ENCODE measurements at regions not wholly inside any gene's neighbourhood (a gene's known extent, or its start where the extent isn't known, plus 50 kb on each side); places are given as distances from the start of the nearest gene placed in this dataset.

DNA sequence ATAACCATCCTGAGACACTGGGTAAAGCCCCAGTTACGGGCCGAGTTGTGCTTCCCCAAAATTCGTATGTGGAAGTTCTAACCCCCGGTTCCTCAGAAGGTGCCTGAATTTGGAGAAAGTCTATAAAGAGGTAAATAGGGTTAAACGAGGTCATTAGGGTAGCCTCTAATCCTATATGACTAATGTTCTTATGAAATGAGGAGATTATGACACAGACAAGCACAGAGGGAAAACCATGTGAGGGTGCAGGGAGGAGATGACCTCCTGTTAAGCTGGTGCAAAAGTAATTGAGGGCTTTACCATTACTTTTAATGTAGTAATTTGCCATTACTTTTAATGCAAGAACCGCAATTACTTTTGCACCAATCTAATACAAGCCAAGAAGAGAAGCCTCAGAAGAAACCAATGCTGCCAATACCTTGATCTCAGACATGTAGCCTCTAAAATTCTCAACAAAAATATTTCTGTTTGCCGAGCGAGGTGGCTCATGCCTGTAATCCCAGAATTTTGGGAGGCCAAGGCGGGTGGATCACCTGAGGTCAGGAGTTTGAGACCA is 260.8 kb downstream of the GPATCH2 start:
- TF ChIP-seq CSDC2 (CRISPR knock-in tag; IDR thresholded peaks at IDR 0.05): no peak
- TF ChIP-seq ARNTL (CRISPR knock-in tag; IDR thresholded peaks at IDR 0.05; ENCODE audit: borderline replicate concordance, low read depth): no peak
- TF ChIP-seq, protein P1, sequence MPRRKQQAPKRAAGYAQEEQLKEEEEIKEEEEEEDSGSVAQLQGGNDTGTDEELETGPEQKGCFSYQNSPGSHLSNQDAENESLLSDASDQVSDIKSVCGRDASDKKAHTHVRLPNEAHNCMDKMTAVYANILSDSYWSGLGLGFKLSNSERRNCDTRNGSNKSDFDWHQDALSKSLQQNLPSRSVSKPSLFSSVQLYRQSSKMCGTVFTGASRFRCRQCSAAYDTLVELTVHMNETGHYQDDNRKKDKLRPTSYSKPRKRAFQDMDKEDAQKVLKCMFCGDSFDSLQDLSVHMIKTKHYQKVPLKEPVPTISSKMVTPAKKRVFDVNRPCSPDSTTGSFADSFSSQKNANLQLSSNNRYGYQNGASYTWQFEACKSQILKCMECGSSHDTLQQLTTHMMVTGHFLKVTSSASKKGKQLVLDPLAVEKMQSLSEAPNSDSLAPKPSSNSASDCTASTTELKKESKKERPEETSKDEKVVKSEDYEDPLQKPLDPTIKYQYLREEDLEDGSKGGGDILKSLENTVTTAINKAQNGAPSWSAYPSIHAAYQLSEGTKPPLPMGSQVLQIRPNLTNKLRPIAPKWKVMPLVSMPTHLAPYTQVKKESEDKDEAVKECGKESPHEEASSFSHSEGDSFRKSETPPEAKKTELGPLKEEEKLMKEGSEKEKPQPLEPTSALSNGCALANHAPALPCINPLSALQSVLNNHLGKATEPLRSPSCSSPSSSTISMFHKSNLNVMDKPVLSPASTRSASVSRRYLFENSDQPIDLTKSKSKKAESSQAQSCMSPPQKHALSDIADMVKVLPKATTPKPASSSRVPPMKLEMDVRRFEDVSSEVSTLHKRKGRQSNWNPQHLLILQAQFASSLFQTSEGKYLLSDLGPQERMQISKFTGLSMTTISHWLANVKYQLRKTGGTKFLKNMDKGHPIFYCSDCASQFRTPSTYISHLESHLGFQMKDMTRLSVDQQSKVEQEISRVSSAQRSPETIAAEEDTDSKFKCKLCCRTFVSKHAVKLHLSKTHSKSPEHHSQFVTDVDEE (CRISPR knock-in tag; IDR thresholded peaks at IDR 0.05): no peak
- no peak for TF ChIP-seq TCF4 (CRISPR knock-in tag; IDR thresholded peaks at IDR 0.05; ENCODE audit: borderline replicate concordance)
- TF ChIP-seq RARB (CRISPR knock-in tag; IDR thresholded peaks at IDR 0.05): no peak
- TF ChIP-seq ZNF8 (CRISPR knock-in tag; IDR thresholded peaks at IDR 0.05): no peak
- no peak for TF ChIP-seq BACH2 (CRISPR knock-in tag; IDR thresholded peaks at IDR 0.05; ENCODE audit: borderline replicate concordance)
- TF ChIP-seq, protein P2, sequence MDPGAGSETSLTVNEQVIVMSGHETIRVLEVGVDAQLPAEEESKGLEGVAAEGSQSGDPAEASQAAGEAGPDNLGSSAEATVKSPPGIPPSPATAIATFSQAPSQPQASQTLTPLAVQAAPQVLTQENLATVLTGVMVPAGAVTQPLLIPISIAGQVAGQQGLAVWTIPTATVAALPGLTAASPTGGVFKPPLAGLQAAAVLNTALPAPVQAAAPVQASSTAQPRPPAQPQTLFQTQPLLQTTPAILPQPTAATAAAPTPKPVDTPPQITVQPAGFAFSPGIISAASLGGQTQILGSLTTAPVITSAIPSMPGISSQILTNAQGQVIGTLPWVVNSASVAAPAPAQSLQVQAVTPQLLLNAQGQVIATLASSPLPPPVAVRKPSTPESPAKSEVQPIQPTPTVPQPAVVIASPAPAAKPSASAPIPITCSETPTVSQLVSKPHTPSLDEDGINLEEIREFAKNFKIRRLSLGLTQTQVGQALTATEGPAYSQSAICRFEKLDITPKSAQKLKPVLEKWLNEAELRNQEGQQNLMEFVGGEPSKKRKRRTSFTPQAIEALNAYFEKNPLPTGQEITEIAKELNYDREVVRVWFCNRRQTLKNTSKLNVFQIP (CRISPR knock-in tag; IDR thresholded peaks at IDR 0.05; ENCODE audit: borderline replicate concordance, low read depth): no peak
- no peak for TF ChIP-seq TOX (CRISPR knock-in tag; IDR thresholded peaks at IDR 0.05; ENCODE audit: borderline replicate concordance)
- TF ChIP-seq SNAI2 (CRISPR knock-in tag; IDR thresholded peaks at IDR 0.05): no peak
- TF ChIP-seq GLIS3 (CRISPR knock-in tag; IDR thresholded peaks at IDR 0.05): no peak
- no peak for TF ChIP-seq ZNF565 (CRISPR knock-in tag; conservative IDR thresholded peaks at IDR 0.05; ENCODE audit: low read depth)
- no peak for TF ChIP-seq ISL1 (CRISPR knock-in tag; IDR thresholded peaks at IDR 0.05)
- no peak for TF ChIP-seq PPARA (CRISPR knock-in tag; IDR thresholded peaks at IDR 0.05; ENCODE audit: borderline replicate concordance)
- ATAC-seq: no peak

DNA sequence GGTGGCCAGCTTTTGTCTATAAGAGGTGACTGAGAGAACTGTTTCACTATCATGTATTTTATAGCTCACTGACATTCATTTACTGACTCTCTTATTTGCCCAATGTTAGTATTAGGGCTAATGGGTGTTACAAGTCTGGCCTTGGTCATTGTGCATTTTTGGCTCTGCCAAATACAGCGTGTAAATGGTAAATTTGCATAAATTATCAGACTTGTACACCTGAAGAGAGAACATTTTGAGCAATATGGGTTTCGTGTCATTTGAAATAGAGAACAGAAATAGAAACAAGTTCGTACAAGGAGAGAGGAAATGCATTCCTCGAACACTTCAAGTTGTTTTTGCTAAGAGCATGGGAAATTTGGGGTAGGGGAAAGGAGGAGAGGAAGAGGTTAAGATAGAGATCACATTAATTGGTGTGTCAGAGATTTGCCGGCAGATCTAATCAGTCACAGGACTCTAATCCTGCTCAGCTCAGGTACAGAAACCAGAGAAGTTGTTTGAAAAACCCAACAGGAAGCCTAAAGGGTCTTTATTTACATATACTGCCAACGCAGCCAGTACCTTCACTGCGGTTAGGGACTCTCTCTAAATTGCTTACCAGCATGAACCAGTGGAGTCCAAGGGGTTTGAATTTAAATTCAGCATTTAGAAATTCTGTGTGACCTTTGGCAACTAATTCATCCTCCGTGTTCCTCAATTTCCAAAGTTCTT is 261.5 kb downstream of the GPATCH2 start:
- no peak for ATAC-seq
- TF ChIP-seq PPARA (CRISPR knock-in tag; IDR thresholded peaks at IDR 0.05; ENCODE audit: borderline replicate concordance) (no peak), ZFP30 (CRISPR knock-in tag; IDR thresholded peaks at IDR 0.05) (no peak), ISL1 (CRISPR knock-in tag; IDR thresholded peaks at IDR 0.05) (no peak), TCF4 (CRISPR knock-in tag; IDR thresholded peaks at IDR 0.05; ENCODE audit: borderline replicate concordance) (no peak), GLIS3 (CRISPR knock-in tag; IDR thresholded peaks at IDR 0.05) (no peak), ZFP3 (CRISPR knock-in tag; IDR thresholded peaks at IDR 0.05) (no peak), ZNF70 (CRISPR knock-in tag; IDR thresholded peaks at IDR 0.05) (no peak), CSDC2 (CRISPR knock-in tag; IDR thresholded peaks at IDR 0.05) (no peak), ZNF565 (CRISPR knock-in tag; conservative IDR thresholded peaks at IDR 0.05; ENCODE audit: low read depth) (no peak), RARB (CRISPR knock-in tag; IDR thresholded peaks at IDR 0.05) (no peak), ESRRG (CRISPR knock-in tag; IDR thresholded peaks at IDR 0.05) (no peak), SNAI2 (CRISPR knock-in tag; IDR thresholded peaks at IDR 0.05) (no peak), OSR1 (CRISPR knock-in tag; IDR thresholded peaks at IDR 0.05) (no peak), ZNF8 (CRISPR knock-in tag; IDR thresholded peaks at IDR 0.05) (no peak), ARNTL (CRISPR knock-in tag; IDR thresholded peaks at IDR 0.05; ENCODE audit: borderline replicate concordance, low read depth) (no peak), TOX (CRISPR knock-in tag; IDR thresholded peaks at IDR 0.05; ENCODE audit: borderline replicate concordance) (no peak)
- TF ChIP-seq, protein P2 (CRISPR knock-in tag; IDR thresholded peaks at IDR 0.05; ENCODE audit: borderline replicate concordance, low read depth): no peak
- TF ChIP-seq, protein P3, sequence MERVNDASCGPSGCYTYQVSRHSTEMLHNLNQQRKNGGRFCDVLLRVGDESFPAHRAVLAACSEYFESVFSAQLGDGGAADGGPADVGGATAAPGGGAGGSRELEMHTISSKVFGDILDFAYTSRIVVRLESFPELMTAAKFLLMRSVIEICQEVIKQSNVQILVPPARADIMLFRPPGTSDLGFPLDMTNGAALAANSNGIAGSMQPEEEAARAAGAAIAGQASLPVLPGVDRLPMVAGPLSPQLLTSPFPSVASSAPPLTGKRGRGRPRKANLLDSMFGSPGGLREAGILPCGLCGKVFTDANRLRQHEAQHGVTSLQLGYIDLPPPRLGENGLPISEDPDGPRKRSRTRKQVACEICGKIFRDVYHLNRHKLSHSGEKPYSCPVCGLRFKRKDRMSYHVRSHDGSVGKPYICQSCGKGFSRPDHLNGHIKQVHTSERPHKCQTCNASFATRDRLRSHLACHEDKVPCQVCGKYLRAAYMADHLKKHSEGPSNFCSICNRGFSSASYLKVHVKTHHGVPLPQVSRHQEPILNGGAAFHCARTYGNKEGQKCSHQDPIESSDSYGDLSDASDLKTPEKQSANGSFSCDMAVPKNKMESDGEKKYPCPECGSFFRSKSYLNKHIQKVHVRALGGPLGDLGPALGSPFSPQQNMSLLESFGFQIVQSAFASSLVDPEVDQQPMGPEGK (CRISPR knock-in tag; IDR thresholded peaks at IDR 0.05; ENCODE audit: borderline replicate concordance): no peak
- TF ChIP-seq, protein P4, sequence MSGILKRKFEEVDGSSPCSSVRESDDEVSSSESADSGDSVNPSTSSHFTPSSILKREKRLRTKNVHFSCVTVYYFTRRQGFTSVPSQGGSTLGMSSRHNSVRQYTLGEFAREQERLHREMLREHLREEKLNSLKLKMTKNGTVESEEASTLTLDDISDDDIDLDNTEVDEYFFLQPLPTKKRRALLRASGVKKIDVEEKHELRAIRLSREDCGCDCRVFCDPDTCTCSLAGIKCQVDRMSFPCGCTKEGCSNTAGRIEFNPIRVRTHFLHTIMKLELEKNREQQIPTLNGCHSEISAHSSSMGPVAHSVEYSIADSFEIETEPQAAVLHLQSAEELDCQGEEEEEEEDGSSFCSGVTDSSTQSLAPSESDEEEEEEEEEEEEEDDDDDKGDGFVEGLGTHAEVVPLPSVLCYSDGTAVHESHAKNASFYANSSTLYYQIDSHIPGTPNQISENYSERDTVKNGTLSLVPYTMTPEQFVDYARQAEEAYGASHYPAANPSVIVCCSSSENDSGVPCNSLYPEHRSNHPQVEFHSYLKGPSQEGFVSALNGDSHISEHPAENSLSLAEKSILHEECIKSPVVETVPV (CRISPR knock-in tag; IDR thresholded peaks at IDR 0.05): no peak
- TF ChIP-seq, protein P1 (CRISPR knock-in tag; IDR thresholded peaks at IDR 0.05): no peak

All from SK-N-SH treated with all-trans-retinoic acid at 6 μM for 48 hours (cell line).